Trophoblast cell (in vitro differentiated cells and primary cell): ENCODE measurements at regions not wholly inside any gene's neighbourhood (a gene's known extent, or its start where the extent isn't known, plus 50 kb on each side); places are given as distances from the start of the nearest gene placed in this dataset.

Experiments
- DNase-seq, 2 donors: peaks; one replicate each; pipeline ENCODE4 v3.0.0-alpha.2; 2016
- H2AFZ ChIP-seq: 2 replicates; pipeline ENCODE4 v1.6.1; 2013; ENCODE audit warnings: low read length, moderate library complexity, mild to moderate bottlenecking; ENCODE audit not compliant: insufficient read depth, poor library complexity
- H2AK5ac ChIP-seq: 2 replicates; pipeline ENCODE4 v1.6.1; 2013; ENCODE audit warnings: mild to moderate bottlenecking, low read length
- H2BK120ac ChIP-seq: 2 replicates; pipeline ENCODE4 v1.6.1; 2013; ENCODE audit warnings: low read length, mild to moderate bottlenecking, moderate library complexity; ENCODE audit not compliant: insufficient read depth, poor library complexity
- H2BK12ac ChIP-seq: 2 replicates; pipeline ENCODE4 v1.6.1; 2013; ENCODE audit warnings: mild to moderate bottlenecking, low read length, moderate library complexity
- H2BK5ac ChIP-seq: 2 replicates; pipeline ENCODE4 v1.6.1; 2013; ENCODE audit warnings: low read length, low read depth, moderate library complexity, mild to moderate bottlenecking; ENCODE audit not compliant: poor library complexity
- H3K14ac ChIP-seq: 2 replicates; pipeline ENCODE4 v1.6.1; 2013; ENCODE audit warnings: mild to moderate bottlenecking, low read length
- H3K18ac ChIP-seq: 2 replicates; pipeline ENCODE4 v1.6.1; 2013; ENCODE audit warnings: mild to moderate bottlenecking, low read length
- H3K23ac ChIP-seq: 2 replicates; pipeline ENCODE4 v1.6.1; 2013; ENCODE audit warnings: low read length
- H3K27ac ChIP-seq: 2 replicates; pipeline ENCODE4 v1.5.1; 2013; ENCODE audit warnings: low read depth, mild to moderate bottlenecking, inconsistent platforms, low read length, moderate library complexity
- H3K27me3 ChIP-seq: 2 replicates; pipeline ENCODE4 v1.6.1; 2013; ENCODE audit warnings: inconsistent platforms, mild to moderate bottlenecking, low read length, moderate library complexity; ENCODE audit not compliant: insufficient read depth
- H3K36me3 ChIP-seq, 2 experiments: 1 replicate in 1 of 2; 2 replicates in 1 of 2; pipeline ENCODE4 v1.6.1; 2013; ENCODE audit warnings: low read length in 2 of 2, mild to moderate bottlenecking in 2 of 2, moderate library complexity in 1 of 2; ENCODE audit not compliant: insufficient read depth in 2 of 2, control insufficient read depth in 1 of 2
- H3K4ac ChIP-seq: 2 replicates; pipeline ENCODE4 v1.6.1; 2013; ENCODE audit warnings: low read depth, mild to moderate bottlenecking, low read length, moderate library complexity
- H3K4me1 ChIP-seq, 2 experiments: 1 replicate in 1 of 2; 2 replicates in 1 of 2; pipeline ENCODE4 v1.6.1; 2013; ENCODE audit warnings: low read length in 2 of 2, mild to moderate bottlenecking in 2 of 2, moderate library complexity in 1 of 2; ENCODE audit not compliant: insufficient read depth in 2 of 2, control insufficient read depth in 1 of 2
- H3K4me2 ChIP-seq: 2 replicates; pipeline ENCODE4 v1.6.1; 2013; ENCODE audit warnings: inconsistent platforms, mild to moderate bottlenecking, low read length, moderate library complexity
- H3K4me3 ChIP-seq: 2 replicates; pipeline ENCODE4 v1.5.1; 2013; ENCODE audit warnings: mild to moderate bottlenecking, low read depth, low read length, inconsistent platforms
- H3K79me1 ChIP-seq: one replicate; pipeline ENCODE4 v1.6.1; 2013; ENCODE audit warnings: low read length
- H3K79me2 ChIP-seq: 2 replicates; pipeline ENCODE4 v1.6.1; 2013; ENCODE audit warnings: low read length, mild to moderate bottlenecking; ENCODE audit not compliant: control insufficient read depth, insufficient read depth, poor library complexity
- H3K9ac ChIP-seq: 2 replicates; pipeline ENCODE4 v1.6.1; 2013; ENCODE audit warnings: mild to moderate bottlenecking, low read length
- H3K9me3 ChIP-seq: 2 replicates; pipeline ENCODE4 v1.6.1; 2013; ENCODE audit warnings: low read depth, mild to moderate bottlenecking, control low read depth, inconsistent platforms, low read length; ENCODE audit not compliant: insufficient read depth
- H4K12ac ChIP-seq: 2 replicates; pipeline ENCODE4 v1.6.1; 2013; ENCODE audit warnings: low read depth, mild to moderate bottlenecking, low read length, moderate library complexity
- H4K8ac ChIP-seq: 2 replicates; pipeline ENCODE4 v1.6.1; 2013; ENCODE audit warnings: low read depth, mild to moderate bottlenecking, low read length, moderate library complexity
- H4K91ac ChIP-seq: one replicate; pipeline ENCODE4 v1.6.1; 2013; ENCODE audit warnings: low read depth, mild to moderate bottlenecking, low read length, moderate library complexity
- WGBS: extraction: QIAGEN DNeasy Blood & Tissue Kit; methylation state at CpG from one replicate; pipeline ENCODE4 v1.1.7; 2013; ENCODE audit warnings: missing lambda C conversion rate; ENCODE audit not compliant: insufficient read length, insufficient coverage; ENCODE audit errors: extremely low coverage; 5-methylcytosine and 5-hydroxymethylcytosine counted together

DNA sequence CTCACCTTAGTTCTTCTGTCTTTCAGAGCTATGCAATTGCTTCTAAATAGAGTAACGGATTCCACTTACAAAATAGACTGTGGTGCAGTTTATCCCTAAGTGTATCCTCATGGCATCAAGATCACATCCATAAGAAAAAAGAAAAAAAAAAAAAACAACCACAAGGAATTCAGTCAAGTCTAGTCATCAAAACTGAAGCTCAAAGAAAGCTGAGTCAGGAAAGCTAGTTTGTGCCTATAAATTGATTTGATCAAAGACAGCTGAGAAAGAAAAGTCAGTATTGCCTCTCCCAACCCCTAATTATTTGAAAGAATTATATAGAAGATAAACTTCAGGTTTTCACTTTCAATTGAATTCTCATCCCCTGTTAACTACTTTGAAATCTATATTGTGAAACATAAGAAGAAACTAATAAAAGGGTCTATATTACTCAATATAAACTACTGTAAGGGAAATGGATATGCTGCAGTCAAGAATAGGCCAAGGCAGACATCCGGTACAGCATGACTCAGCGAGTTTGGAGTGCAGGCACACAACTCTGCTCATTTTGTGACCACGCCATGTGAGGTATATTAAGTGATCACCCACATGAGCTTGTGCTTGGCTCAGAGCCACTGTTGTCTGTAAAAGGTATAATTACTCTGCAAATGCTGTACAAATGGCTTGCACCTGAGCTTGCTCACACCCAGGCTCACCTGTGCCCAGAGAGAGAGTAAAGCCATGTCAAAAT, 568.1 kb upstream of the CRIM1 start:
- H2BK12ac ChIP-seq: no peak overlapping the region
- no peak overlapping the region for H2BK120ac ChIP-seq
- H3K36me3 ChIP-seq: no peaks in the 10 kb centered on the region
- H3K18ac ChIP-seq: no peak overlapping the region
- DNase-seq: no peak
- H3K4me2 ChIP-seq: no peak overlapping the region
- H3K79me2 ChIP-seq: no peaks in the 10 kb centered on the region
- no peaks in the 10 kb centered on the region for H3K79me1 ChIP-seq
- no peak overlapping the region for H3K4ac ChIP-seq
- no peak overlapping the region for H2BK5ac ChIP-seq
- no peak overlapping the region for H4K12ac ChIP-seq
- WGBS: no CpG with 5 or more reads among the region's 4 CpGs
- no peaks in the 10 kb centered on the region for H3K27me3 ChIP-seq
- no peak overlapping the region for H4K8ac ChIP-seq
- H4K91ac ChIP-seq: no peak overlapping the region
- no peak overlapping the region for H3K23ac ChIP-seq
- peaks cover 17% of the 10 kb centered on the region for H3K9me3 ChIP-seq
- no peaks in the 10 kb centered on the region for H3K4me1 ChIP-seq
- H3K4me3 ChIP-seq: no peak overlapping the region
- no peak overlapping the region for H2AFZ ChIP-seq
- H3K9ac ChIP-seq: no peak overlapping the region
- no peak overlapping the region for H3K27ac ChIP-seq
- H2AK5ac ChIP-seq: no peak overlapping the region
- no peak overlapping the region for H3K14ac ChIP-seq

DNA sequence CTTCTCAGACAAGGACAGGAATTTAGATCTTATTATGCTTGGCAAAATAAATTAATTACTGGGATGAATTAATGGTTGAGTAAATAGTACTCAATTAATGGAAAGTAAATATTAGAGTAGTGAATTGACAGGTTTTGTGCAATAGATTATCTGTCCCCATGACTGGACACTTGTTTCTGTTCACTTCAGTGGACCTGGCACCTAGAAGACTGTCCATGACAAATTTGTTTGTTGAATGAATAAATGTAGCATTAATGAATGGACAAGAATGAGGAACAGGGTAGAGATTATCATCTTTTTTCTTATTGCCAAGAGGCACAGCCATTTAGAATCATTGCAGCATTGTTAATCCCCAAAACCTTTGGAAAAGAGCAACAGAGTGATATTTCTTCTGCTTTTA, 570.0 kb upstream of the CRIM1 start:
- no peak overlapping the region for H4K91ac ChIP-seq
- no peak overlapping the region for H2AFZ ChIP-seq
- no peaks in the 10 kb centered on the region for H3K79me2 ChIP-seq
- no peak overlapping the region for H3K4ac ChIP-seq
- H2AK5ac ChIP-seq: no peak overlapping the region
- H3K27me3 ChIP-seq: no peaks in the 10 kb centered on the region
- no peak overlapping the region for H3K9ac ChIP-seq
- no peak overlapping the region for H3K4me2 ChIP-seq
- peaks cover 17% of the 10 kb centered on the region for H3K9me3 ChIP-seq
- no peak for DNase-seq
- H4K8ac ChIP-seq: no peak overlapping the region
- no peak overlapping the region for H4K12ac ChIP-seq
- H3K4me1 ChIP-seq: no peaks in the 10 kb centered on the region
- H3K4me3 ChIP-seq: no peak overlapping the region
- no peak overlapping the region for H3K23ac ChIP-seq
- no peak overlapping the region for H3K27ac ChIP-seq
- no peak overlapping the region for H3K14ac ChIP-seq
- H3K79me1 ChIP-seq: no peaks in the 10 kb centered on the region
- no peaks in the 10 kb centered on the region for H3K36me3 ChIP-seq
- H2BK5ac ChIP-seq: no peak overlapping the region
- no peak overlapping the region for H3K18ac ChIP-seq
- no peak overlapping the region for H2BK120ac ChIP-seq
- no peak overlapping the region for H2BK12ac ChIP-seq

DNA sequence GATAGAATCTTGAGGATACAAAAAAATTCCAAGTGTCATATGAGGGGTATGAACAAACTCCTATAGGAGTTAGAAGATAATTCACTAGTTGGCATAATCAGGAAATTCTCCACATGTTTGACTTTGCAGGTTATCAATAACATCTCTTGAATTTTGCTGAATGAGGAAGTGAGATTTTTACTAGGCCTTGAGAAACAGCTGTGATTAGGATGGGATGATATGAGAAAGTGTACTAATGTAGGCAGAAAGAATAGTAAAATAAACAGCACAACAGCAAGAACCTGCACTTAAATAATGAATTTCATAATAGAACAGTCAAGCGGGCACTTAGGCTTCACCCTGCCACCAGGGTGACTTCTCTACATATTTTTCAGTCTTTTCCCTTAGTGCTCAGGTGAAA, 570.8 kb upstream of the CRIM1 start:
- no peak overlapping the region for H3K4me3 ChIP-seq
- H3K4me2 ChIP-seq: no peak overlapping the region
- H2BK120ac ChIP-seq: no peak overlapping the region
- H3K27me3 ChIP-seq: no peaks in the 10 kb centered on the region
- no peaks in the 10 kb centered on the region for H3K4me1 ChIP-seq
- H4K91ac ChIP-seq: no peak overlapping the region
- H3K79me1 ChIP-seq: no peaks in the 10 kb centered on the region
- H3K23ac ChIP-seq: no peak overlapping the region
- no peak overlapping the region for H3K14ac ChIP-seq
- H3K79me2 ChIP-seq: no peaks in the 10 kb centered on the region
- H2BK5ac ChIP-seq: no peak overlapping the region
- H2AFZ ChIP-seq: no peak overlapping the region
- peaks cover 16% of the 10 kb centered on the region for H3K9me3 ChIP-seq
- H4K8ac ChIP-seq: no peak overlapping the region
- DNase-seq: no peak
- H4K12ac ChIP-seq: no peak overlapping the region
- H3K27ac ChIP-seq: no peak overlapping the region
- H3K18ac ChIP-seq: no peak overlapping the region
- no peaks in the 10 kb centered on the region for H3K36me3 ChIP-seq
- no peak overlapping the region for H3K9ac ChIP-seq
- H3K4ac ChIP-seq: no peak overlapping the region
- H2BK12ac ChIP-seq: no peak overlapping the region
- no peak overlapping the region for H2AK5ac ChIP-seq
- no CpG with 5 or more reads among the region's 1 CpG for WGBS

DNA sequence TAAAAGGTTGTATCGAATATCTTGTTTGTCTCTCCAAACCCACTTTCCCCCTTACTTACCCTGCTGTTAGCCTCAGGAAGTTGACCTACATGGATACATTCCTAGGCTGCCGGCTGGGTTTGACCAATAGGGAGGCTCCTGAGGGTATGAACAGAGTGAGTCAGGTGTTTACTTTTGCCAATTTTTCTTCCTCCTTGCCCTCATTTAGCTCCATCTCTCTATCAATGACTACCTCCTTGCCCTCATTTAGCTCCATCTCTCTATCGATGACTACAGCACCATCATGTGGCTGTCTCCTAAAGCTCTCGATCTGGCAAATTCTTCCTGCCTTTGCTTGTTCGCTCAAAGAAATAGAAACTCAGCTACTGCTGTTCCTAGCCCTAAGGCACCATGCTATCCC, 571.9 kb upstream of the CRIM1 start:
- no peak overlapping the region for H4K8ac ChIP-seq
- no peak overlapping the region for H3K23ac ChIP-seq
- no peak overlapping the region for H2BK12ac ChIP-seq
- no peak overlapping the region for H2AK5ac ChIP-seq
- H3K79me2 ChIP-seq: no peaks in the 10 kb centered on the region
- no peak overlapping the region for H3K4me2 ChIP-seq
- WGBS: no CpG with 5 or more reads among the region's 5 CpGs
- H2BK120ac ChIP-seq: no peak overlapping the region
- no peak for DNase-seq
- H4K91ac ChIP-seq: no peak overlapping the region
- no peak overlapping the region for H3K14ac ChIP-seq
- H3K4me3 ChIP-seq: no peak overlapping the region
- no peak overlapping the region for H2AFZ ChIP-seq
- no peaks in the 10 kb centered on the region for H3K79me1 ChIP-seq
- H3K4me1 ChIP-seq: no peaks in the 10 kb centered on the region
- peaks cover 9% of the 10 kb centered on the region for H3K9me3 ChIP-seq
- no peak overlapping the region for H4K12ac ChIP-seq
- no peaks in the 10 kb centered on the region for H3K27me3 ChIP-seq
- H3K27ac ChIP-seq: no peak overlapping the region
- H2BK5ac ChIP-seq: no peak overlapping the region
- H3K18ac ChIP-seq: no peak overlapping the region
- H3K36me3 ChIP-seq: no peaks in the 10 kb centered on the region
- no peak overlapping the region for H3K4ac ChIP-seq
- no peak overlapping the region for H3K9ac ChIP-seq
